HK-2 (cell line): ENCODE measurements at regions not wholly inside any gene's neighbourhood (a gene's known extent, or its start where the extent isn't known, plus 50 kb on each side); places are given as distances from the start of the nearest gene placed in this dataset.
"Not testable (repeated sequence)": the region's sequence is repeated elsewhere in the genome, so short reads cannot be mapped to it uniquely, and the experiment has no call there.

Experiments used
- DNase-seq: peaks from one replicate; pipeline ENCODE4 v3.0.0-alpha.2; 2018; ENCODE audit not compliant: unreplicated experiment

DNA sequence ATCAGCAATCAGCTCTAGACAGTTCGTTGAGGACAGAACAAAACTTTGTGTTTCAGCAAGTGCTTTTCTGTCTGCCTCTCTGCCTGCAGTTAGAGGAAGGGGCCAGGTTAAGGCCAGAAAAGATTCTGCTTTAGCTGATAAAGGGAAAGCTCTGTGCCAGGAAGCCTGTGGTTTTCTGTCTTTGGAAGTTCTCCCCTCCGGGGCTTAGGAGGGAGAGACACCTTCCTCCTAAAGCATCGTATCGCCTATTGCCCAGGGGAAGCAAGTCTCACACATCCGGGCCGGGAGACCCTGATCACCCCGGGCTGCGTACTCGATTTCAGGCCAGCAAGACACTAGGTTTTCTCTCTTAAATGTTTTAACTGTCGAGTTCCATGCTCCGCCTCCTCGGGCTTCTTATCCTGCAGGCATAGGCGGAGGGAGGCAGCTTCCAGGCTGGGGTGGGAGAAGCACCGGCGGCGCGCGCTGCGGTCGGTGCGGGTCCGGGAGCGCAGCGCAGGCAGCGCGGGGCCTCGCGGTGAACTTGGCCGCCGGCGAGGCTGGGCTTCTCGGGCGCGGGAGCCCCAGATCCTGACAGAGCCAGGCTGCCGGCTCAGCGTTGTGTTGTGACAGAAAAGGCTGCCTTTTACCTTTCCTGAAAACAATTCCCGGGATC lies 245.4 kb downstream of the BCL2L11 start:
- DNase-seq, result not testable (repeated sequence)

GRCh38 chr2:111366641-111367029 lies 245.9 kb downstream of the BCL2L11 start:
- not testable (repeated sequence) for DNase-seq

- DNase-seq, result not testable (repeated sequence)
Observed at GRCh38 chr2:111367080-111367479, 246.4 kb downstream of the BCL2L11 start.

- not testable (repeated sequence) for DNase-seq
Observed at GRCh38 chr2:111367871-111368270, 247.2 kb downstream of the BCL2L11 start.

DNA sequence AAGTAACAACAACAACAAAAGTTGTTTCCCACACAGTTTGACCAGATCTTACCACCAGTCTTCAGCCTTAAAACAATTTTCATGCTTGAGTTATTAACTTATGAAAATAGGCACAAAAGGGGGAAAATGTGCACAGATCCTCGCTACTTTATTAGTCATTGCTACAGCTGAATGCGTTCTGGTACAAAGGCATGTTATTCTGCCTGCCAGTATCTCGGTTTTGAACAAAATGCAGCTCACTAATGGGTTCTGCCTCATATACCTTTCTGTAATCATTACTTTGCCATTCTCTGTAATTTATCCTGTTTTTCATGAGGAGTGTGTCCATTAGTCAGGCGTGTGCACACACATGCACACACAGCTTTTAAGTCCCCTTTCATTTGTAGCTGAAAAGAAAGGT lies 247.6 kb downstream of the BCL2L11 start:
- DNase-seq, result not testable (repeated sequence)

DNA sequence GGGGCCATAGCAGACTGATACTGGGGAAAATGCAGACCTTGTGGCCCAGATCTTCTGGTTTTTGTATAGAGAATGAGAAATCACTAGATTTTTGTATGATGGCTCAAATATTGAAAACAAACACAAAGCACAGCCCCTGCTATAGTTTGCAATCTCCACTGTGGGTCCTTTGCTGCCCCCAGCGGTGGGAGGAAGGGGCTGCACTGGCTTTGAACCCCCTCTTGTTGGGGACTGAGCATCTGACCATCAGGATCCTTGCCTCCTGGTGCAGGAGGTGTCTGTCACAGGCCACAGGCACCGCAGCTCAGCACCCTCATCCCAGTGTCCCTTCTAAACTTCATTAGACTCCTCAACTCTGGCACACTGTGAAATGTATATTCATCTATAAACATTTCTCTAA lies 252.3 kb downstream of the BCL2L11 start:
- not testable (repeated sequence) for DNase-seq

DNA sequence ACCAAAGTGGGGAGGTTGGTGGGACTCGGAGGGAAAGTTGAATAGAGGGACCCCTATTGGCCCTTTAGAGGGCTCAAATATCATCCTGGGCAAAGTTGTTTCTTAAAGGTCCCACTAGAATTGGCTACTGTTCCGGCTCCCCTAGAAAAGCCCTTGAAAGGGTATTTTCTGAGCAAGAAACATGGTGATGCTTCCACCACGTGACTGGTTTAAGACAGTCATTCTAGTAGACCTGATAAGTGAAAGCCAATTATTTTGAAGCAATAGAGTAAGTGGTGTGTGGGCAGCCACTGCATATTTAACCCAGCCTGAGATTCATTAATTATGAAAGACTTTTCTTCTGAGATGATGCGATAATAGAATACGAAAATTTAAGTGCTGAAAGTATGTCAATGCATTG lies 253.3 kb downstream of the BCL2L11 start:
- DNase-seq, result not testable (repeated sequence)

DNA sequence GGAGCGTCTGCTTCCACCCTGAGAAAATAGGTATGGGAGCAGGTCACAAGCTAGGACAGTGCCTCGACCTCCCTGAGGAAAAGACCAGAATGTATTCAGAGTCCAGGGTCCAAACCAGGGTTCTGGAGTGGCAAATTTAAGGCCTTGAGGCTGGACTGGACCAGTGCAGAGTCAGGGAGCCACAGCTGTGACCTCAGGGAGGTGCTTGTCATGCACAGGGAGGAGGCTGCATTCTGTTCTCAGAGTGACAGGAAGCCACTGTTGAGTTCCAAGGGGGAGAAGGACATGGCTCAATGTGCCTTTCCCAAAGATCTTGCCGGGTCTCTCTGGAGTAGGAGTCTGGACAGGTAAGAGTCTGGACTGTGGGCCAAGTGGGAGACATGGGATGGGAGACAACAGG lies 254.0 kb downstream of the BCL2L11 start:
- not testable (repeated sequence) for DNase-seq

- not testable (repeated sequence) for DNase-seq
Observed at GRCh38 chr2:111375320-111375883, 254.7 kb downstream of the BCL2L11 start.

GRCh38 chr2:111376272-111376970 lies 255.7 kb downstream of the BCL2L11 start:
- DNase-seq, result not testable (repeated sequence)

DNA sequence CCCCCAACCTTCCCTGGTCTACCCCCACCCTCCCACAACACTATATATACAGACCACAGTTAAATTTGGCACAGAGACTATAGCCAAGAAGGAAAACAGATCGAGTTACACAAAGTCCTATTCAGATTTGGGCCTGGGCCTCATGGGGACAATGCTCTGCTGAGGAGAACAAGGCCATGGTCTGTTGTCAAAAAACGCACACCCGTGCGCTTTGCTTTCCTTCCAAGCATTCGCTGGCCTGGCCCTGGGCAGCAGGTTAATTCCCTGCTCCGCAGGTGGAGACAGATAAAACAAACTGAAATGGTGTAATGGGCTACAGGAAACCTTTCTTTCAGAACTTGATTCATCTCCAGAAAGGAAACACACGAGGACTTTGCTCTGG lies 256.2 kb downstream of the BCL2L11 start:
- DNase-seq, result not testable (repeated sequence)

DNA sequence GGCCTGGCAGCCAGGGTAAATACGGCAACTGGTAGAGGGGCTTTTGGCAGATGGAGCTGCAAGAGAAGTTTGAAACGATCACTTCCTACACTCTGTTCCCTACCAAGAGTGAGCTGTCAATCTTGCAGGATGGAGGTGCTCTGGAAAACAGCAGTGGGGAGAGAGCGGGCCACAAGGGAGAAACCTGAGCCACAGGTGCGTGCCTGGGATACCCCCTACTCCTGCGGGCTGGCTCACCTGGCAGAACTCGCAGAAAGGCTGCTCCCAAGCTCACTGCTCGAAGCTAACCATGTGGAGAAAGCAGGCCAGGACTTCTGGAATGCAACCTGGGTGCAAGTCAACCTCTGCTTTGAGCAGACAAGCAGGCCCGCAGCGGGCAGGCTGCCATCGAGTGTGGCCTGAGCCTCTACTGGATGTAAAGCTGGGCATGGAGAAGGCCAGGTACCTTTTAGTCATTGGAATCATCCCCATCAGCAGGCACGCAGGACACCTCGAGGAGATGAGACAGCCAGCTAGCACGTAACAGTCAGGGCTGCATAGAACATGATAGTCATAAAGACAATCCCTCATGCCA lies 256.8 kb downstream of the BCL2L11 start:
- not testable (repeated sequence) for DNase-seq

GRCh38 chr2:111378348-111378747 lies 257.6 kb downstream of the BCL2L11 start:
- not testable (repeated sequence) for DNase-seq

DNA sequence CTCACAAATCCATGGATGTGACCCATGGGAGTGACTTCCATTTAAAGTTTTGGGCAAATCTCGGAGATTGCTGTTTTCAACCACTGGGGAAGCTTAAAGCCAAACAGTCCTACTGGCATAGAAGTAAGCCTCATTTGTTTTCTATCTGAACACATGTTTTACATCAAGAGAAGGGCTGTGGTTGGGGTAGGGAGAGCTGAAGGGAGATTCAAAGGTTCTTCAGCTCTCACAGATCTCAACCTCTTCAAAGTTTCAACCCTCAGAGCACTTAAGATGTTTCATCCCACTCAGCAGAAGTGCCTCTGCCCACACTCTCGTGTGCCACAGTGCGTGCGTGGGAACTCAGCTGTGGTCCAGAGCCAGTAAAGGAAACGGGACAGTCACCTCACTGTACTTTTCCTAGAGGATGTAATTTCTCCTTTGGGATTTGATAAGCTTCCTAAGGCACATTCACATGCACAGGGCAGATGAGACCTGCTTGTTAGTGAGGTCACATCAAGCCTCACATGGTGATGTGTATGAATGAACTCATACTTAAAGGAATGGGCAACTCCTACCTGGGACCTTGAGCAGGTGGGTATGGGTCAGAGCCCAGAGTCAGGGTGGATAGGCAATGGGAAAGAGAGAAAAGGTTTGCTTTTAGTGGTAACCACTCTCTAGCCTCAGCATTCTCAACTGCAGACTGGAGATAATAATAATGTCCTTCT lies 260.2 kb downstream of the BCL2L11 start:
- DNase-seq, result not testable (repeated sequence)

DNA sequence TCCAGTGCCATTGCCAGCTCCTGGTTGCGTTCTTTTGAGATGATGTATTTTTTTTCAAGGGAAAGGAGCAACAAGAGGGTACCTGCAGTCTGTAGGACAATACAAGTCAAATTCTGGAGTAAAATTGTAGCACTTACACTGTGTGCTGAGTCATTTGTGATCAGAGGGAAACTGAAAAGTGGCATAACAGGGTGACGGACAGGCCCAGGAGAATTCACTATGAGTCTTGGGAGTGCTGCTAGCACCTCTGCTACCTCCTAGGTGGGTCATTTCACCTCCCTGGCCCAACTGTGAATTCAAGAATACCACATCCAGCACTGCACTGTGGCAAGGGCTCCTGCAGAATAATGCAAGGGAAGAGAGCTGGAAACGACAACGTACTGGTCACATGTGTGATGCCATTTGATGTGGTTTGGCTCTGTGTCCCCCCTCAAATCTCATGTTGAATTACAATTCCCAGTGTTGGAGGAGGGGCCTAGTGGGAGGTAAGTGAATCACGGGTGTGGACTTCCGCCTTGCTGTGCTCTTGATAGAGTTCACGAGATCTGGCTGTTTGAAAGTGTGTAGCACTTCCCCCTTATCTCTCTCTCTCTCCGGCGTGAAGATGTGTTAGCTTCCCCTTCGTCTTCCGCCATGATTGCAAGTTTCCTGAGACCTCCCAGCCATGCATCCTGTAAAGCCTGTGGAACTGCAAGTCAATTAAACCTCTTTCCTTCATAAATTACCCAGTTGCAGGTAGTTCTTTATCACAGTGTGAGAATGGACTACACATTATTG lies 261.0 kb downstream of the BCL2L11 start:
- DNase-seq, result not testable (repeated sequence)

DNA sequence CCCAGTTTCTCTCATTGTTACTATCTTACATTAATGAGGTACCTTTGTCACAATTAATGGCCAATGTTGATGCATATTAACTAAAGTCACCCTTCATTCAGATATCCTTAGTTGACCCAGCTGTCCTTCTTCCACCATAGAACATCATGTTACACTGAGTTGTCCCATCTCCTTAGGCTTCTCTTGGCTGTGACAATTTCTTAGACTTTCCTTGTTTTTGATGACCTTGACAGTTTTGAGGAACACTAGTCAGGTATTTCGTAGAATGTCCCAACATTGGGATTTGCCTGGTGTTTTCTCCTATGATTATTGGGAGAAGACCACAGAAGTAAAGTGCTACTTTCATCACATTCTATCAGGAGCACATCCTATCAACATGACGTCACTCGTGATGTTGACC lies 261.8 kb downstream of the BCL2L11 start:
- DNase-seq, result not testable (repeated sequence)

DNA sequence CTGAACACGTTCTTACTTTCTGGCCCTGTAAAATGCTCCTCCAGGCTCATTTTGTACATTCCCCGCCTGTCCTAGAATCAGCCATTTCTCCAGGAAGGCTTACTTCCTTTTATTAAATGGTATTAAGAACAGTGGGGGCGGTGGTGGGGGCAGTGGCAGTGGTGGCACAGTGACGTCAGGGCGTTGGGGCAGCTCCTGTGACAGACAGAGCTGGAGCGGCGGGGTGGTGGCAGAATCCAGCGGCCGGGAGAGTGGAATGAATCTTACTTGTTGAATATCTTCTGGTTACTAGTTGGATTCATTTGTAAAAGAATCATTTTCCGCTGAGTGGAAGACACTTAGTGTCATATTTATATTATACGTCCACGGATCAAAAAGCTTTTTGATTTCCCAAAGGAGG lies 262.6 kb downstream of the BCL2L11 start:
- DNase-seq, result not testable (repeated sequence)

DNA sequence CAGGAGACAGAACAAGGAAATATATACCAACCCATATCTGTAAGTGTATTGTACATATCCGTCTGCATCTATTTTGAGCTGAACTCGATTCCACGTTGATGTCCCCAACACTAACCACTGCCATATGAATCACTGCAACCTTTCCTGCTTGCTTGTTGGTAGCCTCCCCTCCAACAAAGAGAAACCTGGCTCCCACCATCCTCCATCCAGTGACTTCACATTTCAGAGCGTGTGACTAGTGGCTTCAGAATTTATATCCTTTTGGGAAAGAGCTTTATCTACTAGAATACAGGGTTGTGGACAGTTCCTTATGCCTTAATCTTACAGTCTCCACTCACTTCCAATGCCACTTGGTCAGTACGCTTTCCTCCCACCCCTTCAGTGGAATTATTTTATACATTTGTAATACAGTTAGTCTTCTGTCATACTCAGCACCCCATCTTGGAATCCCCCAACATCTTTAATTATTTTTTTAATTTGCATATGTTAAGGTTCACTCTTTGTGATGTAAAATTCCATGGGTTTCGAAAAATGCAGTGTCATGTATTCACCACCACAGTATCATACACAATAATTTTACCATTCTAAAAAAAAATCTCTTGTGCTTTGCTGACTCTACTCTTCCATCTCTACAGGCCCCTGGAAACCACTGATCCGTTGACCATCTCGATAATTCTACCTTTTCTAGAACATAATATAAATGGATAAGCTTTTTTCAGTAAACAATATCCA lies 264.7 kb downstream of the BCL2L11 start:
- DNase-seq, result not testable (repeated sequence)

GRCh38 chr2:111390605-111391004 lies 269.9 kb downstream of the BCL2L11 start:
- DNase-seq, result not testable (repeated sequence)

GRCh38 chr2:111395350-111396128 lies 274.8 kb downstream of the BCL2L11 start:
- DNase-seq, result not testable (repeated sequence)
